Suppressor macrophage treated with lipopolysaccharide for 4 hours (primary cell): ENCODE measurements at regions not wholly inside any gene's neighbourhood (a gene's known extent, or its start where the extent isn't known, plus 50 kb on each side); places are given as distances from the start of the nearest gene placed in this dataset.
"Not testable (repeated sequence)": the region's sequence is repeated elsewhere in the genome, so short reads cannot be mapped to it uniquely, and the experiment has no call there.

Experiments
- DNase-seq: peaks from one replicate; pipeline ENCODE4 v3.0.0-alpha.2; 2020

- no peak for DNase-seq
These were observed 337.5 kb downstream of the EPHA7 start for GRCh38 chr6:93081901-93082300.

- DNase-seq: no peak
These were observed 340.3 kb downstream of the EPHA7 start for GRCh38 chr6:93079061-93079460.

DNA sequence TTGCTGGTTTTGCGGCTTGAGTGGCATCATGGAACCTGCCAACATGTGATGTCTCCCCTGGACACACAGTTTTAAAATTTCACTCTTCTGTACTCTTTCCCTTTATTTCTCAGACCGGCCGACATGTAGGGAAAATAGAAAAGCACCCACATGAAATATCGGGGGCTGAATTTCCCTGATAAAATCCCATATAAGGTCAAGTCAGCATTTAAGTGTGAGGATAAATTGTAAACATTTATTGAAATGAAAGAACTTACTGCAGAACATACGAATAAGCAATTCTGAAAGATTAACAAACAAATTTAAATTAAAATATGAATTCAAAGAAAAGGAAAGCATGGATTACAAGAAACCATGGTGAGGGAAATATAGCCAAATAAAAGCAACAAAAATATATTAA, 345.5 kb downstream of the EPHA7 start:
- no peak for DNase-seq

GRCh38 chr6:93069856-93070255, 349.5 kb downstream of the EPHA7 start:
- DNase-seq: no peak

- no peak for DNase-seq
These were observed 359.4 kb downstream of the EPHA7 start for GRCh38 chr6:93059911-93060310.

- DNase-seq: no peak
These were observed 361.8 kb downstream of the EPHA7 start for GRCh38 chr6:93057584-93057983.

GRCh38 chr6:93048381-93048780, 371.0 kb downstream of the EPHA7 start:
- no peak for DNase-seq

GRCh38 chr6:93047033-93047432, 372.3 kb downstream of the EPHA7 start:
- no peak for DNase-seq

DNA sequence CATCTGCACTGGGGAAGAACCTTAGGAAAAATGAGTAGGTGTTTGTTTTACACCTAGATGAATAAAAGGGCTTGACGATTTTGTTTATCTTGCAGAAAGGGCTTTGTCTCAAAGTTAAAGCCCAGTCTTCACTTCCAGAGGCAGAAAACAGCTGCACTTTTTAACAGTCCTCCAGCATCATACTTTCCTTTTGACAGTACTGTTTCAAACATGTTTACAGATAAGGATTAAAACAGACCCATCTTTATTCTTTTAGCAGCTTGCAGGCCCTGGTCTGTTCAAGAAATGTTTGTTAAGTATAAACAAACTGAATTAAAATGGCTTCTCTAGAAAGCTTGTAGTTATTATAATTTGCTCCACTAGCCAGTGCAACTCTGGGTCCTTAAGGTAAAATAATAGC, 374.2 kb downstream of the EPHA7 start:
- no peak for DNase-seq

- peak; percentile 10 for DNase-seq
These were observed 379.0 kb downstream of the EPHA7 start for GRCh38 chr6:93040375-93040774.

DNA sequence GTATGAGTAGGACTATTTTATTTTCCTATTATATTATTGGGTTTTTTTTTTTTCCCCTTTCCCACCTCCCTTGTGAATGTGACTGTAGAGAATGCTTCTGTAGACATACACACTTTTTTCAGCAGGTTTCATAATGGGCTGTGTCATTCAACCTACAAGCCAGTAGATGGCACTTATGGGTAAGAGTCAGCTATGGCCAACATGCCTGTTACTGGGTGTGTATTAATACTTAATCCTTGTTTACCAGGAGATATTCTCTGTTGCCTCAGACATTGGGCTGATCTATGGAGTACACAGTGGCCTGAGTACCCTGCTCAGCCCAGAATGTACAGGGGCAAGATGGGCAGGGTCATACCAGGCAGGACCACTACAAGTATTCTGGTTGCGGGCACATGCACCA, 382.5 kb downstream of the EPHA7 start:
- DNase-seq: peak; percentile 3

DNA sequence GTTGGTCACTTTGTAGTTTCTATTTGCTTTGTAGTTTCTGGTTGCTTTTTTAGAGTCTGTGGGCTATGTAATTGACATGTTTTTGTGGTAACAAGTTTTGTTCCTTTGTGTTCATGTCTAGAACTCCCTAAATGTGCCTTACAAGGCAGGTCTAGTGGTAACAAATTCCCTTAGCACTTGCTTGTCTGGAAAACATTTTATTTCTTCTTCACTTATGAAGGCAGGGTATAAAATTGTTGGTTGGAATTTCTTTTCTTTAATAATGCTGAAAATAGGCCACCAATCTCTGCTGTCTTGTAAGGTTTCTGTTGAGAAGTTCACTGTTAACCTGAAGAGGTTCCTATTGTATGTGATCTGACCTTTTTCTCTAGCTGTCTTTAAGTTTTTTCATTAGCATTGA, 383.6 kb downstream of the EPHA7 start:
- no peak for DNase-seq

DNA sequence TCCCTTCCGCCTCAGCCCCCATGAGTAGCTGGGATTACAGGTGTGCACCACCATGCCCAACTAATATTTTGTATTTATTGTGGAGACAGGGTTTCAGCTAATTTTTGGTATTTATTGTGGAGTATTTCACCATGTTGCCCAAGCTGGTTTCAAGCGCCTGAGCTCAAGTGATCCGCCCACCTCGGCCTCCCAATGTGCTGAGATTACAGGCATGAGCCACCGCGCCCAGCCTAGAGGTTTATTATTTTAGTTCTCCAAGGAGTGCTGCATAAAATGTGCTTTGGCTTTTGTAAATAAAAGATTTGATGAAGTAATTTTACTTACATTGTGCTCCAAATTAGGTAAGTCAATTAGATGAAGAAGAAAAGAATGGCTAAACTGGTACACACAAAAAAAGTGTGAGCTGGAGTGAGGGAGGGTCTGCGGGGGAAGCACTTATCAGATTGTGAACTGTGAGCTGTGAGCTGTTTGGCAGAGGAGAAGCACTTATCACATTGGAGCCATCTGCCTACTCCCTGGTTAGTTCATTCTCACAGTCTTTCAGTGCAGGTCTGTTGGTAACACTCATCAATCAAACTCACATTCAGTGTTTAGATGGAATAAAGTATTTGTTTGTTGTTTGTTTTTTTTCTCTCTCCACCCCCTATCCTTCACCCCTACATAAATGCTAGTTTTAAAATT, 398.0 kb downstream of the EPHA7 start:
- DNase-seq: no peak

DNA sequence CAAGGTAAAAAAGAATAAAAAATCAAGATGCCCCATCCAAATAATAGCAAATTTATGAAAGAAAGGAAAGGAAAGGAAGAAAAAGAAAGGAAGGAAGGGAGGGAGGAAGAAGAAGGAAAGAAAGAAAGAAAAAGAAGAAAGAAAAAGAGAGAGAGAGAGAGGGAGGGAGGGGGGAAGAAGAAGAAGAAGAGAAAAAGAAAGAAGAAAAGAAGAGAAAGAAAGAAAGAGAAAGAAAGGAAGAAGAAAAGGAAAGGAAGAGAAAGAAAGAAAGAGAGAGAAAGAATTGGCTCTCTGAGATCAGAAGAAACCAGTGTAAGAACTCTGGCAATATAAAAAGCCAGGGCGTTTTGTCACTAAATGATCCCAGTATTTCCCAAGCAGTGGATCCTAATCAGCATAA, 401.7 kb downstream of the EPHA7 start:
- no peak for DNase-seq

GRCh38 chr6:93017213-93017612, 402.1 kb downstream of the EPHA7 start:
- DNase-seq: no peak

GRCh38 chr6:93013054-93013453, 406.3 kb downstream of the EPHA7 start:
- DNase-seq: no peak

DNA sequence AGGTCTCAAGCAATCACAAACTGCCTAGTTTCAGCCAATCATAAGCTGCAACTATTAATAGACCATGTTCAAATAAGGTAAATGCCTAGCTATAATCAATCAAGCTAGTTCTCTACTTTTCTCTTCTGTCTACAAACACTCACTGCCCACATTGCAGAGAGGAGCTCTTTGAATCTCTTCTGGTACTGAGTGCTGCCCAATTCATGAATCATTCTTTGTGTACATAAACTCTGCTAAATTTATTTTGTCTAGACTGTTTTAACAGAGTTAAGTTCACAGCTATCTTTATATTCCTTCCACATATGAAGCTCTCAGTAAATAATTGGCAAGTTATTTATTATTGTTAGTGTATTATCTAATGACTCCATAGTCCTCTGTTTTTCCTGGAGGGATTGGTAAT, 411.0 kb downstream of the EPHA7 start:
- no peak for DNase-seq

DNA sequence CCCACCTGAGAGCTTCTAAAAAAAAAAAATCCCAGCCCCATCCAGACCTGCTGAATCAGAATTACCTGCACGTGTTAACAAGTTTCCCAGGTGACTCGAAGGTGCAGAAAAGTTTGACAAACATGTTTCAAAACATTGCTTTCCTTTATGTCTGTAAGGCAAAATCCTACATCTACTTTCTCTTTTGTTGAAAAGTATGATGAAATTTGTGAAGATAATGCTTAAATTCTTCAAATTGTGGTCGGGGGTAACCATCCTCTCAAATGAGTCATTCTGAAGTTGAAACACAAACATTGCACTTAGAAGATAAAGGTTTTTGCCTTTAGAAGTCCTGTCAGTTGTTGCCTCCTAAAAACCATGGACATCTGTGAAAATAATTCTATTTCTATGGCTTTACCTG, 429.7 kb downstream of the EPHA7 start:
- DNase-seq: no peak

DNA sequence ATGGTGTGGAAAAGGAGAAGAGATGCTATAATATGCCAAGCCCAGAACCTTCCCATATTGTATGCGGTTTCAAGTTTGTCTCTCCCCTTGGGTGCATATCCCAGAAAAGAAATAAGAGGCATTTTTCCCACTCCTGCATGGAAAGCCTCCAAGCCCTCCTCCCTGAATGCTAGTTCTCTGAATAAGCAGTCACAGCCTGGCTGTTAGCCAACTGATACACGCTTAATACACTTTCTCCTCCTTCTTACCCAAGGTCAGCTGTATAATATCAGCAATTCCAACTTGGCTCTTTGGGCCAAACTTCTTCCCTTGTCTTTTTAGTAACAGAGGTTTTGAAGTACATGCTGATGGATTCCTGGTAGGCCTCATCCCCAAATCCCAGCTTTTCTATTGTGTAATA, 440.1 kb downstream of the EPHA7 start:
- no peak for DNase-seq

DNA sequence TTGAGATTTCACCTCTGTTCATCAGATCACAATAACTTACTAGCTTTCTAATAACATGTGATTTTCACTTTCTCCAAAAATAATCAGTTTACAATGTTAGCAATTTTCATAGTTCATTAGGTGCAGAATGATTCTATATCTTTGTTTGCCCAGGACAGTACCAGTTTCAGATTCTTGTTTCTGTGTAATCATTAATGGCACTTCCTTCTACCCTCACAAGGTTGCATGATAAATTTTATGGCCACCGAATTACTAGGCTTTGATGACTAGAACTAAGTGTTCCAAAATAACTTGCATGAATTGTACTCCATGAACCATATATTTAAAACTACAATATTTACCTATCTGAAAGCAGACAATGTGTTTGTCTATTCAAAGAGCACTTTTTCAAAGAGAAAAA, 442.3 kb downstream of the EPHA7 start:
- no peak for DNase-seq

- no peak for DNase-seq
These were observed 452.0 kb downstream of the EPHA7 start for GRCh38 chr6:92967362-92967761.

DNA sequence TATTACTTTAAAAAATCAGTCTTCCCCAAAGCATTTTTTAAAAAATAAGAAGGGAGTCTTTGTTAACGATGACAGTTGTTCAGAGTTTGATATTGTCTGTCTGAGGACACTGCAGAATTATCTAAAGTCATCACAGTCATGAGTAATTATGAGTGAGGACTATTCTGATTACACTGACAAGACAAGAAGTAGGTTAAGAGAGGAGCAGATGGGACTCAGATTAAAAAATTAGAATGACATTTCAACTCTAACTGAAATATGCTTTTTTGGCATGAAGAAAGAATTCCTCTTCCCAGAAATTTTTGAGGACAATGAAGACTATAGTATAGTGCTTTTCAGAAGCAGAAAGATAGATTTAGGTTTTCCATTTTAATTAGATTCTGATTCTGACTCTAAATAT, 456.5 kb downstream of the EPHA7 start:
- no peak for DNase-seq

DNA sequence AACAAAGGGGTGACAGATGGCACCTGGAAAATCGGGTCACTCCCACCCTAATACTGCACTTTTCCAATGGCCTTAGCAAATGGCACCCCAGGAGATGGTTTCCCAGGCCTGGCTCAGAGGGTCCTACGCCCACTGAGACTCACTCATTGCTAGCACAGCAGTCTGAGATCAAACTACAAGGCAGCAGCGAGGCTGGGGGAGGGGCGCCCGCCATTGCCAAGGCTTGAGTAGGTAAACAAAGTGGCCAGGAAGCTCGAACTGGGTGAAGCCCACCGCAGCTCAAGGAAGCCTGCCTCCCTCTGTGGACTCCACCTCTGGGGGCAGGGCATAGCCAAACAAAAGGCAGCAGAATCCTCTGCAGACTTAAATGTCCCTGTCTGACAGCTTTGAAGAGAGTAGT, 467.2 kb downstream of the EPHA7 start:
- not testable (repeated sequence) for DNase-seq

- DNase-seq: no peak
These were observed 473.6 kb downstream of the EPHA7 start for GRCh38 chr6:92945799-92946198.

DNA sequence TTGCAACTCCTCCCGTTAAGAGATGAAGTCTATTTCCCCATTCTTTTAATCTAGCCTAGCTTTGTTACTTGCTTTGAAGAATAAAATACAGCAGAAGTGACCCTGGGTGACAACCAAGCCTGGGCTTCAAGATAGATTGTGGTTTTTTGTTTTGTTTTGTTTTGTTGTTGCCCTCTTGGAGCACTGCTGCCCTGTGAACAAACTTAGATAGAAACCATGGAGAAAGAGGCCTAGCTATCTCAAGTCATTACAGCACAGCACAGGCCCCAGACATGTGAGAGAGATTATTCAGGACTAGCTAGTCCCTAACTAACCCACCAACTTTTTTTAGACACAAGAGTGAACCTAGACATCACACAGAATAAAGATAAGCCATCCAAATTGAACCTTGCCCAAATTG, 475.2 kb downstream of the EPHA7 start:
- no peak for DNase-seq

GRCh38 chr6:92942549-92942948, 476.8 kb downstream of the EPHA7 start:
- DNase-seq: no peak
